BE2C (cell line): ENCODE measurements at regions not wholly inside any gene's neighbourhood (a gene's known extent, or its start where the extent isn't known, plus 50 kb on each side); places are given as distances from the start of the nearest gene placed in this dataset.

Experiments used
- DNase-seq: peaks from one replicate; pipeline ENCODE4 v3.0.0-alpha.2; 2020
- H3K27me3 ChIP-seq: fragments of 250-450 bp; sonication (Bioruptor Pico); 2 replicates; pipeline ENCODE4 v1.5.1; 2020; ENCODE audit warnings: mild to moderate bottlenecking
- H3K36me3 ChIP-seq: fragments of 250-450 bp; sonication (Bioruptor Pico); 2 replicates; pipeline ENCODE4 v1.5.1; 2020; ENCODE audit warnings: mild to moderate bottlenecking
- H3K4me1 ChIP-seq: fragments of 250-450 bp; sonication (Bioruptor Pico); 2 replicates; pipeline ENCODE4 v1.5.1; 2020
- H3K4me3 ChIP-seq: 2 replicates; pipeline ENCODE4 v1.5.1; 2011; ENCODE audit warnings: low read depth, low read length
- H3K9me3 ChIP-seq: fragments of 250-450 bp; sonication (Bioruptor Pico); 2 replicates; pipeline ENCODE4 v1.5.1; 2020
- TF ChIP-seq, protein P1 (sequence below): IDR thresholded peaks from 2 replicates; pipeline ENCODE4 v1.5.1; 2012; ENCODE audit warnings: mild to moderate bottlenecking, low read depth, low read length

DNA sequence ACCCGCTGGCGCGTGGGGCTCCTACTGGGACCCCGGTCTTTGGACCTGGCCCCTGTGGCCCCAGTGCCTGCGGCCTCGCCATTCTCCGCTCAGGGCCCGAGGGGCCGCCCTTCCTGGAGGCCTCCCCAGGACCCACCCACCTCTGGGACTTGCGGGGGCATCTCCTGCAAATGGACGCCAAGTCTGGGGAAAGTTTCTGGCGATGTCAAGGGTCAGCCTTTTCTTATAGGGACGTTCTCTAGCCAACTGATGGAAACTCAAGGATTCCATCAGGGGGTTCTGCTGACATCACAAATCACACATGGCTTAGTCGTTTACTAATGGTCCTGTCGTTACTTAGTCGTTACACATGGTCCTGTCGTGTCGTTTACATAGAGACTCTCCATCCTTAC lies 57.7 kb upstream of the RHOBTB1 start:
- Histone ChIP-seq H3K36me3 (no peaks in the 10 kb centered on the region), H3K27me3 (peaks cover 23% of the 10 kb centered on the region), H3K9me3 (no peaks in the 10 kb centered on the region), H3K4me3 (peak overlapping the region; percentile 26), H3K4me1 (no peaks in the 10 kb centered on the region; the same call in 1 of the 2 replicates)
- no peak for DNase-seq
- TF ChIP-seq, protein P1, sequence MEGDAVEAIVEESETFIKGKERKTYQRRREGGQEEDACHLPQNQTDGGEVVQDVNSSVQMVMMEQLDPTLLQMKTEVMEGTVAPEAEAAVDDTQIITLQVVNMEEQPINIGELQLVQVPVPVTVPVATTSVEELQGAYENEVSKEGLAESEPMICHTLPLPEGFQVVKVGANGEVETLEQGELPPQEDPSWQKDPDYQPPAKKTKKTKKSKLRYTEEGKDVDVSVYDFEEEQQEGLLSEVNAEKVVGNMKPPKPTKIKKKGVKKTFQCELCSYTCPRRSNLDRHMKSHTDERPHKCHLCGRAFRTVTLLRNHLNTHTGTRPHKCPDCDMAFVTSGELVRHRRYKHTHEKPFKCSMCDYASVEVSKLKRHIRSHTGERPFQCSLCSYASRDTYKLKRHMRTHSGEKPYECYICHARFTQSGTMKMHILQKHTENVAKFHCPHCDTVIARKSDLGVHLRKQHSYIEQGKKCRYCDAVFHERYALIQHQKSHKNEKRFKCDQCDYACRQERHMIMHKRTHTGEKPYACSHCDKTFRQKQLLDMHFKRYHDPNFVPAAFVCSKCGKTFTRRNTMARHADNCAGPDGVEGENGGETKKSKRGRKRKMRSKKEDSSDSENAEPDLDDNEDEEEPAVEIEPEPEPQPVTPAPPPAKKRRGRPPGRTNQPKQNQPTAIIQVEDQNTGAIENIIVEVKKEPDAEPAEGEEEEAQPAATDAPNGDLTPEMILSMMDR = no peak

DNA sequence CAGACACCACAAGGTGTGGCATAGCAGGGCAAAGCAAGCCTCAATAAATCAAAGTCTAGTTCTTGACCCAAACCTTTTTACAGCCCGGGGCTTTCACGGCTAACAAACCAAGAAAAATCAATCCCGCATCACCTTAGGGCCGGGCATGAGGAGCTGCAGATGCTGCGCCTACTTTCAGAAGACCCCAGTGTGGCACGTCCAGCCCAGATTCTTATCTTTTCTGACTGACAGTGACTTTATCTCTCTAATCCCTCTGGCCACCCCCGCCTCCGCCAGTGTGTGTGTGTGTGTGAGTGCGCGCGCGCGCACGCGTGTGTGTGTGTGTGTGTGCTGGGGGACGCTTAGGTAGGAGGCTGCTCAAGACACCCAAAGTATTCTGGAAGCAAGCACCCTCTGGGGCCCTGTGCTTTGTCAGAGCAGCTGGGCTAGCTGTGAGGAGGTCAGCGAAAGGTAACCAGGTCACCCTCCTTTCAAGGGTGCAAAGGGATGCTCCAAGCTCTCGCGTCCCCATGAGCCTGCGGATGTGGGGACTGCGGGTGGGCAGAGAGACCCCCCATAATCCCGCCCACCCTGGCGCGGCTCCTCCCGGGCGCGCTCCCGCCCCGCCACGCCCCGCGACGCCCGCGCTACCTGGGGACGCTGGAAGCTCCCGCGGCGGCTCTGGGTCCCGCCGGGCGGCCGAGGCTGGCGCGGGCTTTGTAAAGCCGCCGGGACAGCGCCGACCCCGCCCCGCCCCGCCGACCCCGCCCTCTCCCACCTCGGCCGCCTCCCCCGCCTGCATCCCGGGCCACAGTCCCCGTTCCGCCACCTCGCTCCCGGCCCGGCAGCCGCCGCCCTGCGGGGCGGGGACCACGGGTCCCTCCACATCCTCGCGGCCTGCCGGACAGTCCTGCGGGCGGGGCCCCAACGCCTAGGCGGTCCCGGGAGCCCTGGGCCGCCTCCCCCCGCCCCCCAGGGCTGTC lies 57.1 kb upstream of the RHOBTB1 start:
- peak; percentile 31 for DNase-seq
- Histone ChIP-seq H3K27me3 (peaks cover 23% of the 10 kb centered on the region), H3K4me1 (no peaks in the 10 kb centered on the region; the same call in 1 of the 2 replicates), H3K9me3 (no peaks in the 10 kb centered on the region), H3K4me3 (peak overlapping the region; percentile 43), H3K36me3 (no peaks in the 10 kb centered on the region)
- TF ChIP-seq, protein P1 = no peak

DNA sequence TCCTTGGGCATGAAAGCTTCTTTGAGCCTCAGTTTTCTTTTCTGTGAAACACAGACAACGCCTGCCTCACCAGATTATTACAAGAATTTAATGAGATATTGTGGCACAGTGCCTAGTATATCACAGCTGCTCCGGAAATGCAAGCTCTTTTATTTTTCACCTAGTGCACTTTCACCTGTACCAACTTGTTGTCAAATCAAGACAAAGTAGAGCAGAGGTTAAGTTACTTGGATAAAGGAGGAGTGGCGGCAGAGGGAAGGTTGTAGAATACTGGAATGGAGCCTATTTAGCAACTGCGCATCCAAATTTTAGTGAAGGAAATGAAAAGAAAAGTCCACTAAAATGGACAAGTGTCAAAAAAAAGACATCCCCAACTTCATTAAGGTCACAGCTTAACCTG lies 54.9 kb upstream of the RHOBTB1 start:
- Histone ChIP-seq H3K27me3 (peaks cover 23% of the 10 kb centered on the region), H3K36me3 (no peaks in the 10 kb centered on the region)
- TF ChIP-seq, protein P1 = no peak

DNA sequence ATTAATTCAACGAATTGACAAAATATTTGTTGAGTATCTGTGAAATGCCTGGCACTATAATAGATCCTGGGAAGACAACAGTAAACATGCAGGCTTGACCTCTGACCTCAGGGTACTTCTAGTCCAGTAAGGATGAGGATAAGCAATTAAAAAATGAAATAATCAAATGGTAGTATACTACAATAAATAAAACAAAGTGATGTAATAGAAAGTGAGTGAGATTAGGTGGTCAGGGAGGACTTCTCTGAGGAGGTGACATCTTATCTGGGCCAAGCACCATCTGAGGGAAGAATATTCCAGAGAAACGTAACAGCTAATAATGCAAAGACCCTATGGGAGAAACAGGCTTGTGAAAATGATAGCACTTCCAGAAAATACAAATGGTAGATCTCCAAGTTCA lies 50.1 kb upstream of the RHOBTB1 start:
- H3K9me3 ChIP-seq = no peaks in the 10 kb centered on the region
- no peaks in the 10 kb centered on the region for H3K4me1 ChIP-seq
- H3K27me3 ChIP-seq = 0 out of 2 replicates have a peak, but pooled peaks cover 2% of the 10 kb centered on the region
- TF ChIP-seq, protein P1 = no peak
- no peak overlapping the region for H3K4me3 ChIP-seq
- no peaks in the 10 kb centered on the region for H3K36me3 ChIP-seq
- no peak for DNase-seq

More for the DNA sequence above, 54.9 kb upstream of the RHOBTB1 start:
- DNase-seq = no peak
- Histone ChIP-seq H3K4me1 (no peaks in the 10 kb centered on the region; the same call in 1 of the 2 replicates), H3K4me3 (no peak overlapping the region), H3K9me3 (no peaks in the 10 kb centered on the region)
